Esophagus squamous epithelium (tissue), 5 donors: ENCODE measurements at regions not wholly inside any gene's neighbourhood (a gene's known extent, or its start where the extent isn't known, plus 50 kb on each side); places are given as distances from the start of the nearest gene placed in this dataset.

Experiments
- DNase-seq: peaks from one replicate; lab custom pipeline; 2025; lab: John Stamatoyannopoulos, UW
- H3K27ac ChIP-seq, 4 donors: fragments of 200-600 bp; sonication (generic); one replicate each; pipeline ENCODE4 v1.5.1; 2016 to 2019; ENCODE audit warnings: mild to moderate bottlenecking in 1 of 4
- H3K27me3 ChIP-seq, 4 donors: fragments of 200-600 bp; sonication (generic); 1 replicate in 3 of 4; 2 replicates in 1 of 4; pipeline versions ENCODE4 v1.5.1 to v1.6.0; 2017 to 2021; ENCODE audit warnings: antibody characterized with exemption in 1 of 4
- H3K36me3 ChIP-seq, 3 donors: fragments of 200-600 bp; sonication (generic); one replicate each; pipeline ENCODE4 v1.5.1; 2016 to 2019
- H3K4me1 ChIP-seq, 3 donors: fragments of 200-600 bp; sonication (generic); one replicate each; pipeline ENCODE4 v1.5.1; 2017 to 2019
- H3K4me3 ChIP-seq, 4 donors: fragments of 200-600 bp; sonication (generic); 1 replicate in 3 of 4; 2 replicates in 1 of 4; pipeline ENCODE4 v1.5.1; 2016 to 2019; ENCODE audit warnings: mild to moderate bottlenecking in 2 of 4, moderate library complexity in 1 of 4
- H3K9me3 ChIP-seq, 3 donors: fragments of 200-600 bp; sonication (generic); one replicate each; pipeline ENCODE4 v1.5.1; 2016 to 2019
- POLR2A ChIP-seq, 4 donors: fragments of 450-650 bp; IDR thresholded peaks; one replicate each; pipeline ENCODE4 v1.6.1; 2017; ENCODE audit warnings: antibody characterized with exemption in 4 of 4, mild to moderate bottlenecking in 4 of 4, moderate library complexity in 3 of 4
- WGBS, 2 donors: methylation state at CpG; one replicate each; pipeline ENCODE4 v1.1.5; 2018; 5-methylcytosine and 5-hydroxymethylcytosine counted together
- intact Hi-C: fragments of 100-400 bp; cut with DNase I; formaldehyde crosslinking; loops from one replicate; pipeline ENCODE4 v1.15.0; 2022
- TF ChIP-seq, protein P1 (sequence below), 6 experiments: fragments of 450-650 bp in 4 of 6; fragments of 200-600 bp in 2 of 6; sonication (generic) in 2 of 6; IDR thresholded peaks; one replicate each; pipeline ENCODE4 v1.5.1; 2016 to 2019; ENCODE audit warnings: antibody characterized with exemption in 6 of 6, mild to moderate bottlenecking in 4 of 6, moderate library complexity in 4 of 6
- donor health status: DM: yes; HTN: yes; CAD: no.

DNA sequence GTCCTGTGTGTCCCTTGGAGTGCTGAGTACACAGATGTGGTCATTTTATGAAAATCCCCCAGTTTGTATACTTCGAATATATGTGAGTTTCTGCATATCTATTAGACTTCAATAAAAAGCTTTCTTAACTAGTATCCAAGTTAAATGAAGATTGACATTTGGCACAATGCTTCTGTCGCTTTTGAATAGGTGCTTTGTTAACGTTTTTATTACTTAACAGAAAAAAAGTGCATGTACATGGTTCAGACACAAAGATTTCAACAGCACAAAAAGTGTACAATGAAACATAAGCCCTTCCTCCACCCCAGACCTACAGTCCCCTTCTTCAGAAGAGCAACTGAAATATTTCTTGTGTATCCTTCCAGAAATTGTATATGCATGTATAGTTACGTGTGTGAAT, 427.4 kb upstream of the PROK2 start:
- 78 to 80% methylated on average over 4 of the region's 4 CpGs for WGBS, 2 donors
- Histone ChIP-seq H3K36me3 (no peaks in the 10 kb centered on the region), H3K9me3 (no peaks in the 10 kb centered on the region), H3K27me3 (no peaks in the 10 kb centered on the region), H3K4me1 (no peaks in the 10 kb centered on the region), H3K4me3 (no peak overlapping the region), H3K27ac (no peak overlapping the region)
- no peak for DNase-seq
- intact Hi-C loops: no loop called here
- TF ChIP-seq POLR2A (IDR thresholded peaks at IDR 0.05): no peak
- TF ChIP-seq, protein P1, sequence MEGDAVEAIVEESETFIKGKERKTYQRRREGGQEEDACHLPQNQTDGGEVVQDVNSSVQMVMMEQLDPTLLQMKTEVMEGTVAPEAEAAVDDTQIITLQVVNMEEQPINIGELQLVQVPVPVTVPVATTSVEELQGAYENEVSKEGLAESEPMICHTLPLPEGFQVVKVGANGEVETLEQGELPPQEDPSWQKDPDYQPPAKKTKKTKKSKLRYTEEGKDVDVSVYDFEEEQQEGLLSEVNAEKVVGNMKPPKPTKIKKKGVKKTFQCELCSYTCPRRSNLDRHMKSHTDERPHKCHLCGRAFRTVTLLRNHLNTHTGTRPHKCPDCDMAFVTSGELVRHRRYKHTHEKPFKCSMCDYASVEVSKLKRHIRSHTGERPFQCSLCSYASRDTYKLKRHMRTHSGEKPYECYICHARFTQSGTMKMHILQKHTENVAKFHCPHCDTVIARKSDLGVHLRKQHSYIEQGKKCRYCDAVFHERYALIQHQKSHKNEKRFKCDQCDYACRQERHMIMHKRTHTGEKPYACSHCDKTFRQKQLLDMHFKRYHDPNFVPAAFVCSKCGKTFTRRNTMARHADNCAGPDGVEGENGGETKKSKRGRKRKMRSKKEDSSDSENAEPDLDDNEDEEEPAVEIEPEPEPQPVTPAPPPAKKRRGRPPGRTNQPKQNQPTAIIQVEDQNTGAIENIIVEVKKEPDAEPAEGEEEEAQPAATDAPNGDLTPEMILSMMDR (IDR thresholded peaks at IDR 0.05): no peak

DNA sequence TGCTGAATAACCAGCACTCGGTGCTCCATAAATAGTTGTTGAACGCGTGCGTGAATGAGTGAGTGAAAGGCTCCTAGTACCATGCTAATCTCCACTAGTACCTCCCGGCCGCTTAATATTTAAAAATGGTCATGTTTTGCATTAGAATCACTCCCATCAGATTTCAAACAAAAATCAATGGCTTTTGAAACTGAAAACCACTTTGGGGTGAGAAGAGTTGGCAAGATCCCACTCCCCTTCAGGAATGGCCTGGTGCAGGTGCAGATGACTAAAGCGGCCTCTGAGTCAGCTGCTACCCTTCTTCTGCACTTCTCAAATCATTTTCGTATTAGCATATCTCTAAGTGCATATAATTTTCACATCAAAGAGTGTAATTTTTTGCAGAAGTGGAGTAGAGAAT, 425.3 kb upstream of the PROK2 start:
- no peaks in the 10 kb centered on the region for H3K4me1 ChIP-seq
- TF ChIP-seq POLR2A (IDR thresholded peaks at IDR 0.05): no peak
- TF ChIP-seq, protein P1 (IDR thresholded peaks at IDR 0.05): no peak
- no peaks in the 10 kb centered on the region for H3K36me3 ChIP-seq
- H3K4me3 ChIP-seq: no peak overlapping the region
- H3K27me3 ChIP-seq: no peaks in the 10 kb centered on the region
- intact Hi-C loops: no loop called here
- WGBS, 2 donors: 78 to 86% methylated on average over 8 of the region's 8 CpGs
- DNase-seq: no peak
- no peaks in the 10 kb centered on the region for H3K9me3 ChIP-seq
- no peak overlapping the region for H3K27ac ChIP-seq

DNA sequence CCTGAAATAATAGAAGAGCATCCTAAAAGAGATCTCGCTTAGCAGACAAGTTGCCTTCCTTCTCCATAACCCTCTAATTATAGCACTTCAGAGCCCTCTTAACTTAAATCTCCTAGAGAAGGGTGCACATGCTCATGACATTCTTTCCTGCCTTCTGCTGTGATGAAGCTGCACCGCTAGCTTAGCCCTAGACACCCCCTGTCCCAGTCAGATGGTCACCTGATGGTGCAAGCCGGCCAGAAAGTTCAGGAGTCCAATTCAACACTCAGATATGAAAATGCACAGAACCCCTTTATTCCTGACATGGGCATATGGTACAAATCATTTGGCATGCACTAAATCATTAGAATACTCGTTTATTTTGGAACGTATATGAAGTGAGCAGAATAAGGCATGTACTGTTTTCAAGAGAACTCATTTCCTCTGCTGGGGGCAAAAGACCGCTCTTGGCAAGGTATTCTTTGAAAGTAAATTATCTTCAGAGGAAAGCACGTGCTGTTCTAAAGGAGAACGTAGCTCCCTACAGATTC, 420.4 kb upstream of the PROK2 start:
- Histone ChIP-seq H3K36me3 (no peaks in the 10 kb centered on the region), H3K9me3 (peaks cover 0 to 7% (median 0%) of the 10 kb centered on the region in 3 donors), H3K4me3 (no peak overlapping the region), H3K27ac (no peak overlapping the region), H3K4me1 (no peaks in the 10 kb centered on the region), H3K27me3 (no peaks in the 10 kb centered on the region)
- TF ChIP-seq, protein P1 (IDR thresholded peaks at IDR 0.05): no peak
- no peak for TF ChIP-seq POLR2A (IDR thresholded peaks at IDR 0.05)
- 74 to 78% methylated on average over 8 of the region's 8 CpGs for WGBS, 2 donors
- intact Hi-C loops: no loop called here
- DNase-seq: no peak

DNA sequence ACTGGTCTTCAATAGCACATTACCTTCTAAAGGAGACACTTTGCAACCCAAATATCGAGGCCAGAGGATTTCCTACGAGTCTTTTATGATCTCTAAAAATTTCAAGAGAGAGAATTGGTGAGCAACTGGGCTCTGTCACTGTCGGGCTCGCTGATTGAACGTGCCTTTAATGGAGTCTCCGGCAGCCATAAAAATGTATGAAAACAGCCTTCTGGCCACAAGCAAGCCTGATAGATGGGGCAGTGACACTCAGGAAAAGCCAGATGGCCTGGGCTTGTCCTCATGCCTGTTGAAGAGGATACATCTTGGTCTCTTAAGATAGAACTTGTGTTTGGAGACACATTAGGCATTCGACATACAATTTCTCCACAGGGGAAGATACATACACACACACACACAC, 419.5 kb upstream of the PROK2 start:
- H3K27me3 ChIP-seq: no peaks in the 10 kb centered on the region
- H3K36me3 ChIP-seq: no peaks in the 10 kb centered on the region
- peaks cover 0 to 7% (median 0%) of the 10 kb centered on the region in 3 donors for H3K9me3 ChIP-seq
- H3K27ac ChIP-seq: no peak overlapping the region
- intact Hi-C loops: no loop called here
- H3K4me1 ChIP-seq: no peaks in the 10 kb centered on the region
- H3K4me3 ChIP-seq: no peak overlapping the region
- no peak for TF ChIP-seq POLR2A (IDR thresholded peaks at IDR 0.05)
- TF ChIP-seq, protein P1 (IDR thresholded peaks at IDR 0.05): no peak
- DNase-seq: no peak
- WGBS, 2 donors: 73 to 92% methylated on average over 3 to 6 of the region's 7 CpGs

DNA sequence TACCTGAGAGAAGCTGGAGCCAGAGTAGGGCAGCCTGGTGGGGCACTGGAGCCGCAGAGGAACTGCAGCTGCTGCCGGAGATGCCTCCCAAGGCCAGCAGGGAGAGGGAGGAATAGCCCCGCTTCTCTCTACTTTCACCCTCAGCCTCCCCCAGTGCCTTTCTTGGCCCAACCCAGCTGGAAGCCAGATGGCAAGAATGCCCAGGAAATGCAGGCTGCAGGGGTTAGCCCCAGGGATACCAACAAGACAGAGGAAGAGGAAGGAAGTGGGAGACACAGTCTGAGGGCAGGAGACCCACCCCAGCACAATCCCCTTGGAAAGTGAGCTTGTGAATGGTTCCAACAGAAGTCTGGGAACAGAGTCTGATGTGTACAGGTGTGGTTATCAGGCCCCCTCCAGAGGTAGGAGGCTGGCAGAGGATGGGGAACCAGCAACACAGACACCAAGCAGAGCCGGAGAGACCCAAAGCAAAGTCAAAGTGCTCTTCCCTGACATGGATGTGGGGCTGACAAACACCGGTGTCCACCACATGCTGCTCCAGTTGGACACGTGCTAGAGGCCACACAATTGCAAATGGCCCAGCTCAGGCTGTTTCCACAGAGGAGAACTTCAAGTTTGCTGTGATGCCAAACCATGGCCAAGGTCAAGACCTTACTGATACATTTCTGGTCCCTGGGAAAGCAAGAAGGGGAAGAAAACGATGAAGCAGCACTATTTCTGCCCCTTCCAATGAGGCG, 418.8 kb upstream of the PROK2 start:
- whole genome bisulfite sequencing, 2 donors: 89 to 90% methylated on average over 3 to 7 of the region's 8 CpGs
- no peaks in the 10 kb centered on the region for H3K36me3 ChIP-seq

More for the DNA sequence above, 418.8 kb upstream of the PROK2 start:
- intact Hi-C loops: no loop called here
- Histone ChIP-seq H3K4me1 (no peaks in the 10 kb centered on the region), H3K27ac (no peak overlapping the region), H3K9me3 (peaks cover 0 to 7% (median 0%) of the 10 kb centered on the region in 3 donors), H3K4me3 (no peak overlapping the region), H3K27me3 (no peaks in the 10 kb centered on the region)
- TF ChIP-seq, protein P1 (IDR thresholded peaks at IDR 0.05): no peak
- TF ChIP-seq POLR2A (IDR thresholded peaks at IDR 0.05): no peak
- no peak for DNase-seq
